NCI-H1417 (cell line): ENCODE measurements at regions not wholly inside any gene's neighbourhood (a gene's known extent, or its start where the extent isn't known, plus 50 kb on each side); places are given as distances from the start of the nearest gene placed in this dataset.

ENCODE experiments used
- DNase-seq, 3 experiments: peaks; one replicate each; lab custom pipeline; 2025; lab: John Stamatoyannopoulos, UW

DNA sequence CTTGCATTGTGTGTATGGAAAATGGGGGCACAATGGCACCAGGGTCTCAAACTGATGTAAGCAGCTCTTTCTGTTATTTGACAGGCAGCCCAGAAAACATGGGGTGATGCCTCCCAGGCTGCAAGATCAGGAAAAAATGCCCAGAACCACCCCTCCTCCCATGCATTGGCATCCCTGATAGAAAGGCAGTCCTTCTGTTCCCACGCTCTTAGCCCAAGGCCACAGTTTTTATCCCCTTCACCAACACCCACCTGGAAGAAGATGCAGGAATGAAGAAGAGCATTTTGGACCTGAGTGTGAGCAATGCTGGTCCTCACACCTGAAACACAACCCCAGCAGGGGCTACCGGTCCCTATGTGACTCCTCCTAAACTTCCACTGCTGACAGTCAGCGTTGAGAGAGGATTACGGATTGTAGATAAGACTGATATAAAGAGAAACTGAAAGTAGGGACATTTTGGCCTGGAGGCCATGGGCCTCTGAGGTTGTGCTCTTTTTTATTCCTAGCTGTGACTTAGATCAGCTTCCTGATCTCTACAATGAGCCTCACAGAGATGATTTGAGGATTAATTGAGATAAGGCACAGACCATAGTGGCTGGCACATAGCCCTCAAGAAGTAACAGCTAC is 386.0 kb upstream of the ATP5MC3 start:
- DNase-seq, result no peak

DNA sequence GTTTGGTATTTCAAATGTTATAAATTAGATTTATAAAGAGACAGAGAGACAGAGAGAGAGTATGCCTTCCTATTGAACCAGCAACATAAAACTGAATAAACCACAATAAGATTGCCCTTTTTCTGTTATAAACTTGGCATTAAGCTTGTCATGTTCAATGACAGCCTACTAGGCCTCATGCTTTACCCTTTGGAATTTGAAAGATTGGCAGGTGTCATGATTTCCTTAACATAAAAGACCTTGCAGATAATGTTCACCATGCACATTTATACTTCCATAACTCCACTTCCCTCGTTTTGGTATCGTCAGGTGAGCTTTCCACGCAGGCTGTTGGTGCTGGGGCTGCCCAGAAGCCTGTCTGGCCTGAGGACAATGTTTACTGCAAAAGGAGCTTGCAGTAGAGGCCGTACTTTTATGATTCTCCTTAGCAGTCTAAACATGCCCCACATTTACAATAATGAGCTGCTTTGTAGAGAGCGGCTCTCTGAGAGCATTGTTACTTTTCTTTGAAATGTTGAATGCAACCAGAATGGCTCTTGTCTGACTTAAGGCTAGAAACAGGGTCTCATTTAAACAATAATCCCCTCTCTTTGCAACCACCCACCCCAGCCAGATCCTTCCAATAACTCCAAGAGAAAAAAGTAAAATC is 379.1 kb upstream of the ATP5MC3 start:
- DNase-seq, result no peak

DNA sequence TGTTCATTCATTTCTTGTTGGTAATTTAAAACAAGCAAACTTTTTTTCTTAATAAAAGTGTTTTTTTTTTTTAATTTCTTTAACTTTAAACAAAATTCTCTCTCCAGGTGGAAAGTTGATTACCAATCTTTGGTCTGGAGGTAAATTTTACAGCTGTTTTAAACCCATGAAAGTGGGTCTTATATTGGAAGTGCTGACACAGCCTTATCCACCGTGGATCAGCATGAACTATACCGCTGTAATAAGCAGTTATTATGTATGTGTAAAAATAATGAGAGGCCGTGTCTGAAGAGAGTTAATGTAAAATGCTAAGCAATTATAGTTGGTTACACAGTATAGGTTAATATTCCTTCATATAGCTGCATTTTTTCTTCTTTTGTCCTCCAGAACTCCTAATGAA is 378.1 kb upstream of the ATP5MC3 start:
- DNase-seq, result no peak

DNA sequence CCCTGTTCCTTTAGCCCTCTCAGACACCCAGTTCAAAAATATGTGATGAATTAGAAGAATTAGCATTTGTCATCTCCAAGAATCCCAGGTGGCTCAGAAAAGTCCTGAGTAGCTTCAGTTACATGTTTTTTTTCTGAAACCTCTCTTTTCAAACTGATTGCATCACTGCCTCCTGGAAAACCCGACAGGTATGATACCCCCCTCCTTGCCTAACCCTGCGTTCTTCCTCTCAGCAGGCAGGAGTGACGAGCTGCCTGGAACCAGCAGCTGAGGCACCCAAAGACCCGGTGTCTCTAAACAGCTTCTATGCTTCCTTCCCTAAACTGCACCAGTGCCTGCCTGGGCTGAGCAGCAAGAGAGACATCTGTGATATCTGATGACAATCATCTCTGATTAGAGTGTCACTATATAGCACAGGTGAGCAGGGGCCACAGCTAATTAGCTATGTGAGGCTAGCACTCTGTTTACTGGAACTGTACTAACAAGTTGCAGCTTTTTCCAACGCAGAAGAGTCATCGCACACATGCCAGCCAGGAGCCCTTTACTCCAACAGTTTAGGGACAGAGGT is 376.4 kb upstream of the ATP5MC3 start:
- peak in 1 of 3 experiments; percentile 8 for DNase-seq

DNA sequence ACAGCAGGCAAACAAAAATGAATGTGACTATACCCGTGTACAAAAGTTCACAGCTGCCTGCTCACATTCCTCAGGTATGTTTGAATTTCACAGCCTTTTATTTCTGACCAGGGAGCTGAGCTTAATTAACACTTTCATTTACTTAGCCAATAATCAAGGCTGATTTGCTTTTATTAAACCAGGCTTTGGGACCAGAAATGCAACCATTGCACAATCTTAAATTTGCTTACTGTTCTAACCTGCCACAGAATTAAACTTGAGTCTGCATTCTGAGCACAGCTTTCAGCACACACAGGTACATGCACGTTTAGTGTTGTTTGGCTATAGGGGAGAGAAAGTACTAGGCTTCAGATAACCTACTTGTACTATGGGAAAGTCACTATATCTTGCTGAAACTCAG is 372.4 kb upstream of the ATP5MC3 start:
- no peak for DNase-seq

DNA sequence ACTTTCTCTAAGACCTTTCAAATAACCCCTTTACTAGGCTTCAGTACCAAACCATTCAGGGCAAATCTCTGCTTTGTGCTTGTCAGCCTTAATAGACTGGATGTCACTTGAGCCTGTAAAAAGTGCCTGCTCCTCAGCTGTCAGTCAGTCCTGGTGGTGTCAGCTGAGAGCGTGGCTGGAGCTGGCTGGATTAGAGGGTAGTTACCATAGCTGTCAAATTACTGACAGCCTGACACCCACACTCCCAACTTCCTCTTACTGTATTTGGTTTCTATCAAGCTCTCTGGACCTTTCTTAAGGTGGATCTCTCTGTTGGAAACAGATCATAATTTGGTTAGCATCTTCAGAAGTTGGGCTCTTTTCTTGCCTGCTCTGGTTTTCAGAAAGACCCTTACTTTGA is 371.4 kb upstream of the ATP5MC3 start:
- DNase-seq, result no peak

DNA sequence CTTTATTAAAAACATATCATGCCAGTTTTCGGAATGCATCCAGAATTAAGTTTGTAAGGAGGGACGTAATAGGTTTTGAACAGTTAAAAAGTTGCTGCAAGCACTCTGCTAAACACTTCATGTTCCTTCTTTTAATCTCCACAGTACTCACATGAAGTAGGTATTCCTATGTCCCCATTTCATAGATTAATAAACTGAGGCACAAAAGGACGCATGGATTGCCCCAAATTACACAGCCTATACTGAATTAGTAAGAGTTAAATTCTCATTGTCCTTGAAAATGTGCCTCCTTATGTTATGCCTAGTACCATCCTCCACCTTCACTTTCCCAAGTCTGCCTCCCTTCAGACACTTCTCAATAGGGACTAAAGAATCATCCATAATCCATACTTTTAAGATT is 358.9 kb upstream of the ATP5MC3 start:
- no peak for DNase-seq

DNA sequence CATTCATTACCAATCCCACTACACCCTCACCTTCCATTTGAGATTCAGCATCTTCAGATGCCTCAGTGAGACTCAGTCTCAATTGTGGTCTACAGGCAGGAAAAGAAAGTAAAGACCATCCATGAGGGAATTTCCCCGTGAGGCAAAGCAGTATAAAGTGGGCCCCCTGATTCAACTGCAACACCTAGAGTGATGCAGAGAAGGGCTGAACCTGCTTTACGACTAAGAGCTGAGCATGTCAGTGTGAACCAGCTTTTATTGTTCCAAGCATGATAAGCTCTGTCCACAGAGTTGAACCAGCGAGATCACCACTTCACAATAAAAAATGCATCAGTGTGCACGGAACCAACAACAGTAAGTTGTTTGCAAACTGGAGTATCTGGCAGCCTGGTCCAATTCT is 357.6 kb upstream of the ATP5MC3 start:
- DNase-seq, result no peak

DNA sequence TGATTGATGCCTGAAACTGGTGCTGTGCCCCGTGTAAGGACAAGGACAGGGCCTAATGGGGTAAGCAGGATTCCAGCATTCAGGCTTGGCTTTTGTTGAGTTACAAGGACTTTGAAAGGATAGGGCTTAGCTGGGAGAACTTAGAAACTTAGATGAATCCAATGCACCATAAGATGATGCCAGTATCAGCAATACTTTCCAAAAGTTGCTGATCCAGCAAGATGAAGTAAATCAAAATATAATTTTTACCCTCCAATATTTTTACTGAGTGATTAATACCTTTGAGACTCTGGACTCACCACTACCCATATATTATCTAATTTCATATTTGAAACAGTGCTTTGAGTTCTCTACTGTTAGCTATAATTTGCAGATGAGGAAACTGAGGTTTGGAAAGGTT is 354.5 kb upstream of the ATP5MC3 start:
- DNase-seq, result no peak

DNA sequence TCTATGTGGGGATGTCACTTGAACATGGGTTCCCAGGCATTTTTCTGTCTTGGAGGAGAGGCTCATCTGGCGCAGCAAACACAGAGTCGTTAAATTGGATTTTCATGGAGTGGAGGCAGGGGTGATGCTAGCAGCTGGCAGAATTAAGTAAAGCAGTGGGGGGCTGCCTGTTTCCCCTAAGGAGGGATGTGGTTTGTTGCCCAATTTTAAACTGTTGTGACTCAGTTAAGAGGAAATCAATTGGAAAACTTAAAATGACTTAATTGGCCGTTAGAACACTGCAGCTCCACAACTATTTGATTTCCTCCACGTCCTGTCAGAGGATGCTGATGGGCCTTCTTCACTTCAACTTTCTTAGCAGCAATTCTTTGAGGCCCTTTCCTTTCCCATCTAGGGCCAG is 354.1 kb upstream of the ATP5MC3 start:
- DNase-seq, result no peak

DNA sequence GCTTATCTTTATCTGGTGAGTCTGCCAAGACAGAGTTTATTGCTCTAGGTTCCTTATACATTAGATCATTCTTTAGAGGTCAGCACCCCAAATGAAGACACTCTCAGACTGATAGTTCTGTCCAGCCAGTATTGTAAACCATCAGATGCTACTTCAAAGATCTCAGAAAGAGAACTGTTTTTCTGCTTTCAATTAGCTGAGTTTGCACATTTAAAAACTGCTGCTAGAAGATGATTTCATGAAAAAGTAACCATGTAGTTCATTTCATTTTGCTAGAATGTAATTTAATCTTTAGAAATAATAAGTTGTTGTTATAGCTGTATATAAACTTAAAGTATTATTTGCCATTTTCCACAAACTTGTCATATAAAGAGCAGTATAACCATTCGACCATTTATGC is 344.5 kb upstream of the ATP5MC3 start:
- no peak for DNase-seq

DNA sequence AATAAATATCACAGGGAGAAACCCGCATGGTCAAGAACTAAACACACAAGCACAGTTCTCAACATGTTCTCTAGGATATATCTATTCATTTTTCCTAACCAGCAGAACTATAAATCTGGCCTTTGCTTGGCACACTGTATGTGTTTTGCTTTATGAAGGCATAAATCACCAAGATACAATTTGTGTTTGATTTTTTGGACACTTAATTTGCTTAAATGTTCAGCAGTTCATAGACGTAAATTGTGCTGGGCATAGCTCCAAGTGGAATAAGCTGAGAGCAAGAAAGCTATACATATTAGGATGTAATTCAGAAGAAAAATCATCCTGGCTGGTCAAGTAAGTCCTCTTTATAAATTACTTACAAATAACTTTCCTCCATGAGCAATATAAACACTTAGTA is 341.5 kb upstream of the ATP5MC3 start:
- DNase-seq, result peak in 1 of 3 experiments; percentile 37

DNA sequence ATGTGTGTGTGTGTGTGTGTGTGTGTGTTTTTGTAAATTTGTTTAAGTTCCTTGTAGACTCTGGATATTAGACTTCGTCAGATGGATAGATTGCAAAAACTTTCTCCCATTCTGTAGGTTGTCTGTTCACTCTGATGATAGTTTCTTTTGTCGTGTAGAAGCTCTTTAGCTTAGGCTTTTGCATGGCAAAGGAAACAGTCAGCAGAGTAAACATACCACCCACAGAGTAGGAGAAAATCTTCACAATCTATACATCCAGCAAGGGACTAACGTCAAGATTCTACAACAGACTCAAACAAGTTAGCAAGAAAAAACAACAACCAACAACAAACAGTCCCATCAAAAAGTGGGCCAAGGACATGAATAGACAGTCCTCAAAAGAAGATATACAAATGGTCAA is 336.7 kb upstream of the ATP5MC3 start:
- DNase-seq, result no peak

DNA sequence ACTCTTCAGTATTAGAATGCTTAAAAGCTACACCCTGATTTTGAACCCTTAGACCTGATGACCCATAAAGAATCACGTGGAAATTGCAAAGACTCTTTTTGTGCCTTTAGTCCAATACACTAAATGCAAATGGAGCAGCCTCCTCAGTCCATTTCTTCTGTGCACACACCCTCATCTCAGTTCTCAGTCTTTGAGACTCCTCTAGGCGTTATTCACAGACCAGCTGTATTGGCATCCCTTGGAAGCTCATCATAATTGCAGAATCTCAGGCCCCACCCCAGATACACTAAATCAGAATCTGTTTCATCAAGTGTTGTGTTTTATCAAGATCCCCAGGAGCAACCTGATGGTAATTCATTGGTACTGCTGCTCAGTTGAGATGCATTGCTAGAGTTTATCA is 335.0 kb upstream of the ATP5MC3 start:
- no peak for DNase-seq

DNA sequence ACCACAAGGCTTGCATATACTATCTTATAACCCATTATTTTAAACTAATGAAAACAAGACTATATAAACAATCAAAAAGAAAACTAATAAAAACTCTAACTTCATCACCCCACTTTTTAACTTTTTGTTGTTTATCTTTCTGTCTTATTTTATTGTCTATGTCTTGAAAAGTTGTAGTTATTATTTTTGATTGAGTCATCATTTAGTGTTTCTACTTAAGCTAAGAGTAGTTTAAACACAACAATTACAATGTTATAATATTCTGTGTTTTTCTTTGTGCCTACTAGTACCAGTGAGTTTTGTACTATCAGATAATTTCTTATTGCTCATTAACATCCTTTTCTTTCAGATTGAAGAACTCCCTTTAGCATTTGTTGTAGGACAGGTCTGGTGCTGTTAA is 318.7 kb upstream of the ATP5MC3 start:
- DNase-seq, result no peak

DNA sequence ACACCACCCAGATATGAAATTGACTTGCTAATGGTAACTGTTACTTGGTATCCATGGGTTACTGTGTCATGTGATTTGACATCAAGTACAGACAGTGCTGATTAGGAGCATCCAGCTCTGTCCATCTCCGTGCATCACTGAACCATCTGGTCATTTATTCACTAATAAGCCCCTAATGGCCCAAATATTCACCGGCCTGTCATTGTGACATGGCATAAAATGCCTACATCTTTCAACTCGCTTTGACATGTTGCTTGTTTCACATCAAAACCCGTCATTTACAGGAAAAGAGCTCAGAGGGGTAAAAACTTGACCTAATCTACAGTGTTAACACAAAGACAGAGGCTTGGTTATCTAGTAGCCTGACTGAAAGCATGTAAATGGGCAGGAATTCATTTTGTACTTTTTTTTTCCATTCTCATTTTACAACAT is 308.9 kb upstream of the ATP5MC3 start:
- peak in 1 of 3 experiments; percentile 15 for DNase-seq

DNA sequence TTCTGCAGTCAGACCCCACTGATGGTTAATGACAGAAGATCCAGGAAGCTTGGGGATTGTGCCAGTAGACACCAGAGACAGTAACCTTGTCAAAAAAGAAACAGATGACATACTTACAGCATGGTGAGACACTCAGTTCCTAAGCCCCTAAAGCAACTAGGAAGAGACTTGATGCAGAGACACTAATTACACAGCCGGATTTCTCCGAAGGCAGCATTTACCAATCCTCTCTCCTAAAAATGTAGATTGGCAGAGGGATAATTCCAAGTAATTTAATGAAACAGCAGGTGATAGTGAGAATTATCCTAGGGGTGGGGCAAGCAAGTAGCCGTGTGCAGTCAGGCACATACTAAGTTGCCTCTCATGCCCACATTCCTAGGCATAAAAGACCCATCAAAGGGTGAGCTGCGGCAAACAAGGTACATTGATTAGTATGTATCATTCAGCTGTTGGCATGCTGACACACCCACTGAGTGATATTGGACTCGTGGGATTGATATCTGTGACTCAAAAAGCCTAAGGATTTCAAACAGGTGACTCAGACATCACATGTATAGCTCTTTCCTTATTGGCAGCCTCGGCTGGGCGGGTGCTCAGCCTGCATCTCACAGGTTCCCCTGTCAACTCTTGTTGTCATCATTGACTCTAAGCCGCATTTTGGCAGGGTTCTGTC is 296.7 kb upstream of the ATP5MC3 start:
- DNase-seq, result no peak

DNA sequence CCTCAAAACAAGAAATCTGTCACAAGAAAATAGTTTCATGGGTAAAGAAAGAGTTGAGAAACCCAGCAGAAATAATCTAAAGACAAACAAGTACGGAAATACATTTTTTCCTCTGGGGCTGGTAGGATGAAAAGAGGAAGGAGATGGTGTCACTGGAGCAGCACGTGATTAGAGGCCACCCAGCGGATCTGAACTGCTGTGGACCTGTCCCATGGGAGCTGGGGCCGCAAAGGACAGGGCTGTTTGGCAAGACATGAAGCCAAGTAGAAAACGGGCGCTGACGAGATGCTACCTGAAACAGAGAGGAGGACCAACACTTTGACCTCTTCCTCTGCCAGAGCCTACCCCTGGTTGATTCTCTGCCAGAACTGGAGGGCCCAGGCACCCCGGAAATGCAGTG is 295.4 kb upstream of the ATP5MC3 start:
- no peak for DNase-seq

DNA sequence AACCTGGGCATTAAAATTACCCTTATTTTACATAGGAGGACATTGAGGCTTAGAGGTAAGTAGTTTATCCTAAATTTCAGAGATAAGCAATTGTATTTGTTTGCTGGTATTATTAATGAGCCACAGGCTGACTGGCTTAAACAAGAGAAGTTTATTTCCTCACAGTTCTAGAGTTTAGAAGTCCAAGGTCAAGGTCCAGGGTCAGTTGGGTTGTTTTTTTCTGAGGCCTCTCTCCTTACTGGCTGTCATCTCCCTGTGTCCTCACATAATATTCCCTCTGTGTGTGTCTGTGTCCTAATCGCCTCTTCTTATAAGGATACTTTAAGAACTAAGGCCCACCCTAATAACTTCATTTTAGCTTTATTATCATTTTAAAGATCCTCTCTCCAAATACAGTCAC is 294.9 kb upstream of the ATP5MC3 start:
- DNase-seq, result no peak

DNA sequence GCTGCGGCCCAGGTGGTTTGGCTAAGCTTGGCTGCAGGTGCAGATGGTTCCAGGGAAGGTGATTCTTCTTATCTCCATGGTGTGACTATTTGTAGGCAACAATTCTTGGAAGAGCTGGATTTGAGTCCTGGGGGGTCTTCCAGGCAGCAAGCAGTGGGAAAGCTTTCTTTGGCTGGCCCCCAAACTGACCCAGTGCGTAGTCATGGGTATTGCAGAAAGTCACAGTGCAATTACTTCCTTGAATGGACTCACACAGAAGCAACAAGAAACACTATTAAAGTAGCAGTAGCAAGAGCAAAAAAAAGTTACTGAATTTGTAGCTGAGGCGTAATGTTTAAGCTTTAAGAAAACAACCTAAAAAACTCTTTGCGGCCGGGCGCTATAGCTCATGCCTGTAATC is 293.6 kb upstream of the ATP5MC3 start:
- no peak for DNase-seq

DNA sequence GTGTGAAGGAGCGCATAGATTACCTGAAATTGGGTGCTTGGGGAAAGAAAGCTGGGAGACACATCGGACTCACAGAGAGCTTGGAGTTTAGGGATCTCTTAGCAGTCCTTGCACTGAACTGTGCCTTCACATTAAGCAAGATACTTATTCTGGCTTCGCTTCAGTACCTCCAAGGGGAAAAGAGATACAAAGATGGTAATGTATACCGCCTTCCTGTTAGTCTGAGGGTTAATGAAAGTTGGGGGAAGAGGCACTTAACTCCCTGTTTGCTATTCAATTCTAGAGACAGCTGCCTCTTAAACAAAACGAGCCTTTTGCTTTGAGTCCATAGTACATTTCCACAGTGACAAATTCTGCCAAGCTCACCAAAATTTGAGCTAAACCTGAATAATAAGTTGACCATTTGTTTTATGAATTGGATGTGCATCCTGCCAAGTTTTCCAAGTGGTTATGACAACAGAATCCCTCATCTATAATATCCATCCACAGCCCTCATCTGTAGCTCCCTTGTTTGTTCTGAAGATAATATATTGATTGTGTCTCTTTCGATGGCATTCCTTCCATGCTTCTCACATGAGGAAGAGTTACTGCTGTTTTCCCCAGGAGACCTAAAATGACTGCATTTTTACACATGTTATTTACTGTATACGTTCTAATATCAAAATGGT is 287.1 kb upstream of the ATP5MC3 start:
- DNase-seq, result peak in 2 of 3 experiments; percentile 38 to 60

DNA sequence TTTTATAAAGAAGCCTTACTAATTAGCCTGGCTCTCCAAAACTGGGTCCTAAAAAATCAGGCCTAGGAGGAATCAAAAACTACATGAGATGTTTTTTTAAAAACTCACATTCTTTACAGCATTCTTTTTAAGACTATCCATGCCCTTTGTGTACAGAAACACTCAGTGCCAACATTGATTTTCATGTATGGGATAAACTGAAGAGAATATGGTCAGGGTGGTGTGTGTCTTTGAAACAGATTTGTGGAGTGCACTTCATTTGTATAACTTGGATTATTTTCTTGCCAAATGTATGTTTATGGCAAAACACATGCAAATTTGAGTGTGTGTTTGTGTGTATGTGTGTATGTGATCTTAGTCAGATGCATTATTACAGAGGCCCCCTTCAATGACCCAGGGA is 283.6 kb upstream of the ATP5MC3 start:
- DNase-seq, result no peak

DNA sequence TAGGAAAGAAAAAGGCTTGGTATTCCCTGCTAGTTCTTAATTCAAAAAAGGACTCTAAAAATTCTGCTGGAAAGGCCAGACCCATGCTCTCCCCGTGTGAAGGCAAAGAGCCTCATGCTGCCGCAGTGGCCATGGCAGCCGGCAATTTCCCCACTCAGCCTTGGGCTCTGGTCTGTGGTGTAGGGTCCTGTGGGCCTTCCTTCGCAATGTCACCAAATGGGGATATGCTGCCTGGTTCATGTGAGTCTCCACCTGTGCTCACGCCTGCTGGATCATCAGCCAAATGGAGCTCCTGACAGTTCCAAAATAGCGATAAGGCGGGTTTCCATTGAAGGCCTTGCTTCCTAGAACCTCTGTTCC is 282.8 kb upstream of the ATP5MC3 start:
- DNase-seq, result no peak
